HG03460 (cell line): ENCODE measurements at regions not wholly inside any gene's neighbourhood (a gene's known extent, or its start where the extent isn't known, plus 50 kb on each side); places are given as distances from the start of the nearest gene placed in this dataset.

Experiments
- ATAC-seq: cut with Tn5 transposase; IDR thresholded peaks from one replicate; pipeline ENCODE4 v1.9.1; 2021; ENCODE audit not compliant: unreplicated experiment

GRCh38 chr6:159118924-159119323 is 50.3 kb upstream of the FNDC1 start:
- ATAC-seq: no peak

DNA sequence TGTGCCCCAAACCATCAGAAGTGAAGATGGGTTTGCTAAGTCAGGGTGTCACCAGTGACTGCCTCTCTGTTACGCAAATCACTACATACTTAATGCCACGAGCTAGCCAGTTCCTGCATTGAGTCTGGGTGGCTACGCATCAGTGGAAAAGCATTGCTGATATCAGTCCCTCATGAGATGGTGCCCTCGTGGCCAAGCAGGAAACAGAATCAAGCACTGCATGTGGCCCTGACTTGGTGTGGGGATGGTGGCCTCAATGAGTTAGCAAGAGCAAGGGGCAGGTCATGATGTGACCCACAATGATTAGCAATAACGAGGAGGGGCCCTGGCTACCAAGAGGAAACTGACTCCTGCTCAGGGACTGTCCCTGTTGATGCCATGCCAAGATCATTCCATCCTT is 51.6 kb upstream of the FNDC1 start:
- ATAC-seq: no peak

DNA sequence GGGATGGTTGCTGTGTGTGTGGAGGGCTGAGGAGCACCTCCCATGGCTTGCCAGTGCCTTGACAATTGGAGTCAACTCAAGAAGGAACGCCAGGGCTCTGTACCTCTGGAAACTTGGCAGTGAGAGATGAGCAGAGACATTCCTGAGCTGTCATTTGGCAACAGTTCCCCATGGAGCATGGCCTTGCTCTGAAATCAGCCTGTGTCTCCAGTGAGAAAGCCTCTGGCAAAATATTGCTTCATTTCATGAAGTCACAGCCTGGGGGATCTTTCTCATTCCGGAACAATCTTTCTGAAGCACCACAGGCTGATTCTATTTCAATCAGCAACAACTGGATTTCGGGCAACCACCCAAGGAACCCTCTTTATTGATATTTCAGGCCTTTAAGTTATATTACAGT is 52.2 kb upstream of the FNDC1 start:
- ATAC-seq: no peak

DNA sequence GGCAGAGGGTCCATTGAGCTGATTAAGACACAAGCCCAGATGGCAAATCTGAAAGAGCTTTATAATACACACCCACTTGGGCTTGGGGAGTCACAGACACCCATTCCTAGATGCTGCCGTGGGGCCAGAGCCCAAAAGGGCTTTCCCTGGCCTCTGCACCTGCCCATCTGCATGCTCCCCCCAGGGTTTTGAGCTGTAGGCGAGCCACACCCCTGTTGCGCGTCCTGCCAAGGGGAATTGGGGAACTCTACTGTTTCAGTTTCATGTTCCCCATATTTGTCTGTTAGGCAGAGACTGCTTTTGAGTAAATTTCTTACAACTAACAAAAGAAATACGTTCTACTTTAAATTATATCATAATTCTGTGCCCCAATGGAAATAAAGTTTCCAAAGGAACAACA is 52.9 kb upstream of the FNDC1 start:
- ATAC-seq: peak; percentile 63

GRCh38 chr6:159114569-159114968 is 54.6 kb upstream of the FNDC1 start:
- ATAC-seq: no peak

- ATAC-seq: no peak
These were observed 56.0 kb upstream of the FNDC1 start for GRCh38 chr6:159113223-159113622.

DNA sequence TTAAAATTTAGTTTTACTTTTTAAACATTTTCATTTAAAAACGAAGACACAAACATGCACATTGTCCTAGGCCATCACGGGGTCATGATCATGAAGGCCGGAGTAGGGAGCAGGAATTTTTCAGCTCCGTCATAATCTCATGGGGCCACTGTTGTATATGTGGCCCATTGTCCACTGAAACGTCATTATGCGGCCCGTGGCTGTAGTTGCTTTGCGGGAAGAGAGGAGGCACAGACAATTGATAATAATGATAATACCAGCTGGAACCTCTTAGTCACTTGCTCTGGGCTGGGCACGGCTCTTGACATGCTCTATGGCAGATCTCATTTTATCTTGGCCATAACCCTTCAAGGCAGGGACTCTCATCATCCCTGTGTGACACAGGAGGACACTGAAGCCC is 56.5 kb upstream of the FNDC1 start:
- ATAC-seq: no peak

DNA sequence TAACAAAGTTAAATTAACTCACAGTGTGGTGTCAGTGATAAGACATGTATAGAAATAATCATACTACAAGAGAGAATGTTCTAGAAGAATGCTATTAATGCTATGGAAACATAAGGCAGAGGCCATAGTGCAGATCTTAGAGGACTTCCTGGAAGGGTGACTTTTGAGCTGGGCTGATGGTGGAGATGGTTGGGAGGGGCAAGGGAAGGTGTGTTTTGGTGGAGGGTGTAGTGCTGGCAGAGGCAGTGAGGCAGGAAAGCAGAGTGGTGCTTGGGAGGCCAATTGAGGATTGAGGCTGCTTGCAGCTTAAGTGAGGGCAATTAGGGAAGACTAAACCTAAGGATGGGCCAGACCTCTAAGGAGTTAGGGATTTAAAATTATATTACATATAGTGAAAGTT is 58.5 kb upstream of the FNDC1 start:
- no peak for ATAC-seq

- no peak for ATAC-seq
These were observed 59.2 kb upstream of the FNDC1 start for GRCh38 chr6:159110013-159110412.

- no peak for ATAC-seq
These were observed 59.8 kb upstream of the FNDC1 start for GRCh38 chr6:159109391-159109790.

- no peak for ATAC-seq
These were observed 60.7 kb upstream of the FNDC1 start for GRCh38 chr6:159108426-159108985.

- ATAC-seq: peak; percentile 32
These were observed 61.5 kb upstream of the FNDC1 start for GRCh38 chr6:159107451-159108260.

GRCh38 chr6:159106627-159107241 is 61.9 kb upstream of the TAGAP start:
- ATAC-seq: peak; percentile 88

DNA sequence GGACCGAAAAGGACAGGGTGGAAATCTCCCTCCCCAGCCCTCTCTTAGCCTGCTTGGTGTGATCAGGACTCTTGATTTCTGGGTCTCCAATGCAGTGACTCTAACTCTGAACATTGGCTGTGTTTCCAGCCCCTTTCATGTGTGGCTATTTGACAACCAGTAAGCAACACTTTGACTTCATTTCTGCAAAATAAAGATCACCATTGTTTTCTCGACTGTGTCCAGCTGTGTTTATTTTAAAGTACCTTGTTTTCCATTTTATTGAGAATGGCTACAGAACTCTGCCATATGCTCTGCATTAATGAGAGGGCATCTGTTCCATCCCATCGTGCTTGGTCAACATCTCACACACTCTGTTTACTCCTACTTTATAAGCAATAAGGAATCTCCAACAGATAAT is 60.9 kb upstream of the TAGAP start:
- ATAC-seq: no peak

- ATAC-seq: no peak
These were observed 60.1 kb upstream of the TAGAP start for GRCh38 chr6:159104931-159105330.

DNA sequence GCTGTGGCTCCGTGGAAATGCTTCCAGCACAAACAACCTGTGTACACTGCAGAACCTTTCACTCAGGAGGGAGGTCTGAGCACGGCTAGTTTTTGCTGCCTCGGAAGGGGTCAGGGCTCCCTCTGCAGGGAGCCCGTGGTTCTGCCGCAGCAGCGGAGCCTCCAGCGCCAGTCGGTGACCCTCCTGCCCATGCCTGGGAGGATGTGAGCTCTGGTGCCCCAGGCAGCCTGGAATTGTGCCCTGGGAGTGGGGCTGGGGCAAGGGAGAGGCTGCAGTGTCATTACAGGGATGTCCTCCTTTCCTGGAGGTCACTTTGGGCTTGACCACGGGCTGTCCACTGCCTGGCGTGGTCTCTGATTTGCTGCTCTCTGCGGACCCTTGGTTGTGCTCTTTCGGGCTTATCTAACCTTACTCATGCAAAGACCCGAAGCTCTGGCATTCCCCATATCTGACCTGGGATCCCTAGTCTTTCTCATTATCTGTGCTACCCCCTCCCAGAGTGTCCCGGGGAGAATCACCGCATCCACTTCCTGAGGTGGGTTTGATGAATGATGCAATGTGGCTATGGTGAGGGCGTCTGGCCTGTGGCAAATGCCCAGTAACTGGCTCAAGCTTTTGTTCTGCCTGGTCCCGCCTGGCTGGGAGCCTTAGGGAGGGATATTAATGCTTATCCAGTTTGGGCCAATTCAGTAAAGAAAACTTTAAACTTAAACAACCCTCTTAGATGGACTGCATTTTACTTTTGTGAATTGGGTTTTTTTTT is 59.6 kb upstream of the TAGAP start:
- no peak for ATAC-seq

GRCh38 chr6:159103396-159104162 is 58.8 kb upstream of the TAGAP start:
- ATAC-seq: no peak

DNA sequence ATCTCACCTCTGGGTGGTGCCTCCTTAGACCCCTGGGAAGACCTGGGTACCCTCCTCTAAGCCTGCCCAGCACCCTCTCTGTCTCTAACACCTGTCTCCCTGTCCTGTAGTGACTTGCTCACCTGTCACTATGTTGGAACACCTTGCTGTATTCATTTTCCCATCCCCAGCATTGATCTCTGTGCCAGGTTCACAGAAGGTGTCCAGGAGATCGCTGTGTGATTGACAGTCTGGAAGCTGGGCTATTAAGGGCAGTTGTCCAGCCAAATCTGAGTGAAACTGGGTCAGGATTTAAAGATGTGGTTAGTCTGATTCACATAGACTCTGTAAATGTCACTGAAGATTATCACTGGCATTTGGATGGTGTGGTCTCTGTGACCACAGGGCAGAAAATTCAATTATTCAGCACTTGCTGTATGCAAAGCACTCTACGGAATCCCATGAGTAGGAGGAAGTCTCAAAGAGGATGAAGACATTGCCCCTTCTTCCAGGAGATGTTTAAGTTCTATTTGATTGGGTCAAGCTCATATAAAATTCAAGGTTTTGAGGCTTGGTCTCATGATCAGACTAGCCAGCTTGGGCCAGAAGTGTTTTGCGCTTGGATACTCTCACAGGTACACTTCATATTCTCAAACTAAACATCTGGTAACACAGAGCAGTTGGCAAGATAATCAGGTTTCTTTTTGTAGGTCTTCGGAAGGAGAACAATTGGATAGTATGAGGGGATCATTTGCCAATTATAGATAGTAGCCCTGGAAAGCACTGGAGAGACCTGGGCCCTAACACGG is 57.8 kb upstream of the TAGAP start:
- no peak for ATAC-seq

DNA sequence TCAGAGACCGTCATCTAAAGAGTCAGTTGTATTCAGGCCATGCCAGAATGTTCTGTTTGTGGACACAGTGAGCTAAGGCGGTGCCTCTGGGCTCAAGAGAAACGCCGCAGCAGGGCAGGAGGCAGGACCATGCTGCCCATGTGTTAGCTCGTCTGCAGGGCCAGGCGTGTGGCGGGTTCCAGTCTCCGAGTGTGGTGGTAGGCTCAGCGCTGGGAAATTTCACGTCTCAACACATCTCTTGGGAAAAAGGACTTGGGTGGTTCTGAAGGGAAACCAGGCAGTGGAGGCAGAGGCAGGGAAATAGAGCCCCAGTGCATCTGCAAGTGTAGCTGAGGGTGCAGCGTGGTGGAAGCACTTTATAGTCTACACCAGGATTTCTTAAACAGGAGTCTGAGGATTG is 56.9 kb upstream of the TAGAP start:
- ATAC-seq: no peak
